Stimulated activated effector memory CD8-positive, alpha-beta T cell treated with anti-CD3 and anti-CD28 coated beads, Interleukin-12 subunit alpha, Interleukin-12 subunit beta, amount 100 ng/mL, for 72 hours (primary cell): ENCODE measurements at regions not wholly inside any gene's neighbourhood (a gene's known extent, or its start where the extent isn't known, plus 50 kb on each side); places are given as distances from the start of the nearest gene placed in this dataset.

Source experiments
- ATAC-seq: fragments of 150-1000 bp; cut with Tn5 transposase; 2 replicates; pipeline ENCODE4 v1.10.0; 2021
- DNase-seq, 2 donors: peaks; one replicate each; pipeline ENCODE4 v3.0.0; 2021 to 2022; ENCODE audit warnings: low spot score in 2 of 2
- H3K27ac Mint-ChIP-seq: one replicate; pipeline ENCODE4 v1.8.0; 2022; ENCODE audit warnings: mild to moderate bottlenecking, mixed read lengths
- H3K36me3 Mint-ChIP-seq: one replicate; pipeline ENCODE4 v1.8.0; 2022; ENCODE audit warnings: mild to moderate bottlenecking, mixed read lengths
- H3K4me1 Mint-ChIP-seq: one replicate; pipeline ENCODE4 v1.8.0; 2022; ENCODE audit warnings: mixed read lengths
- H3K4me3 Mint-ChIP-seq: one replicate; pipeline ENCODE4 v1.8.0; 2022; ENCODE audit warnings: mild to moderate bottlenecking, mixed read lengths
- H3K9me3 Mint-ChIP-seq: one replicate; pipeline ENCODE4 v1.8.0; 2022; ENCODE audit warnings: mixed read lengths

DNA sequence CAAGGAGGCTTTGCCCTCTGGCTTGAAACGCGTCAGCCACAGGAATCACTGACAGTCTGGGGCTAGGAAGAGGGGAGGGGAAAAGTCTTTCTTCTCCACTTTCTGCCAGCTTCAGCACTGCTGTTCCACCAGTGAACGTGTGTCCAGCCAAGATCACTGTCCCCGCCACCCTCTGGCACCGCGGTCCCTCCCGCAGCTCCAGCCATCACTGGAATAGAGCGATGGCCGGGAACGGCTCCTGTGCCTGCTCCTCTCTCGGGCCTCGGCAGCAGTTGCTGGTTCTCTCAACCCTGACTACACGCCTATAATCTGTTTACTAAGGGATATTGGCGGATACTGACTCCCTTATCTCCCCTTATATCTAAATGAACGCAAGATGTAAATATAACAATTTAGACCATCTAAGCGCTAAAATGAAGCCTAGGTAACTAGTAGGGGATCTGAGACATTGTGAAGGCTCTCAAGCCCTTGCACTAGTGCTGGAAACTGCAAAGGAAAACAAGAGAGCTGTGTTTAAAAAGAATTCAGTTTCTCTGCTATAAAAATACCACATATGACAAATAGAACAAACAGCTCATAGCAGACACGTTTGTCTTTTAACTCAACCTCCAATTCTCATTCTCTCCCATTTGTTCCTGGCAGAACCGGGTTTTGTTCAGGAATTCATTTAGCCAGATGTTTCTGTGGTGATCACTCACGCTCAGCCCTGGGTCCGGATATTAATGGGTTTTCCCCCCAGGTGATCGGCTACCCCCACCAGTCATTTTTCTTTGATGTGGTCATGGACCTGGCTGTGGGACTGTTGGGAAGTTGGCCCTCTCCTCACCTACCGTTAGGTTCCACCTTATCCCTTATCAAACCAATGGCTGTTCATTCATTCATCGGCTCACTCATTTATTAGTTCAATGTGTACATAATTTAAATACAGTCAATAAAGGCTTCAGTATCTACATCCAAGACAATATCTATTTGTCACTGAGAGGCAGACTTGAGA is 149.8 kb downstream of the MED10 start:
- Mint-ChIP-seq H3K4me3 (no peak overlapping the region), H3K9me3 (no peaks in the 10 kb centered on the region), H3K36me3 (no peaks in the 10 kb centered on the region), H3K4me1 (no peaks in the 10 kb centered on the region), H3K27ac (no peak overlapping the region)
- DNase-seq (no peak), ATAC-seq (no peak)

DNA sequence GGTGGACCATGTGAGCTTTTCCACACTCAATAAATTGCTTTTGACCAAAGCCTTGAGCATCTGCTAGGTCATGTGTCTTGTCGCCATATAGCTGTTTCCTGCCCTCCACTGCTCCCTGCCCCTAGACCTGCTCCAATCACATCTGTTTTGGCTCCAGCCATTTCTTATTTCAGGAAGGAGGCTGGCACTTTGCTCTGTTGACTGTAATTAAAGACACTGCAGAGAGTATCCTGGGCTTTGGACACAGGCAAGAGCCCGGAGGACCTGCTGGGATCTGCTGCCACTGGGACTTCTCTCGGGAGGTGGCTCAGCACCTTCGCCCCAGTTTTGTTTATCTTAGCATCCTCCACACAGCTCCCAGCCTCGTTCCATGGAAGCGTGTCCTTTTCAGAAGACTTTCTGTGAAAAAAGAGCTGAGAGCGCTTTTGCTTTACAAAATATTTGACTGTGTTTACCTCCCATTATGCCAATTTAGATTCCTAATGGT is 153.2 kb downstream of the MED10 start:
- Mint-ChIP-seq H3K27ac (no peak overlapping the region), H3K36me3 (no peaks in the 10 kb centered on the region), H3K4me1 (no peaks in the 10 kb centered on the region), H3K9me3 (no peaks in the 10 kb centered on the region), H3K4me3 (no peak overlapping the region)
- ATAC-seq (no peak), DNase-seq (no peak)

DNA sequence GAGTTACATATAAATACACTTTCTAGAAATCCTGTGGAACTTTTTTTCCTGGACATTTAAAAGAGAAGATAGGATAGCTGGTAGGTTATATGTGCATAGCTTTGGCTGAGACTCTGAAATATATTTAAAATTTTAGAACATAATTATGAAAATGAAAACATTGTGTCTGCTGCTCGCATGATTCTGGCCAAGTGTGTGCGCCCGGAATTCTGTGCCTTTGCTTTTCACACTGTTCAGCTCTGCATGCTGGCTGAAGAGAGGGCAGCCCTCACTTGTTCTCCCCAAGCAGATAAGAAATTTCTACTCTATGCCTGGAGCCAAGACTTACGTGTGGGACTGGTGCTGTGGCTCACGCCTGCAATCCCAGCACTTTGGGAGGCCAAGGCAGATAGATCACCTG is 153.9 kb downstream of the MED10 start:
- no peak for DNase-seq
- Mint-ChIP-seq H3K36me3 (no peaks in the 10 kb centered on the region), H3K9me3 (no peaks in the 10 kb centered on the region), H3K4me1 (no peaks in the 10 kb centered on the region), H3K4me3 (no peak overlapping the region), H3K27ac (no peak overlapping the region)
- ATAC-seq, result no peak

DNA sequence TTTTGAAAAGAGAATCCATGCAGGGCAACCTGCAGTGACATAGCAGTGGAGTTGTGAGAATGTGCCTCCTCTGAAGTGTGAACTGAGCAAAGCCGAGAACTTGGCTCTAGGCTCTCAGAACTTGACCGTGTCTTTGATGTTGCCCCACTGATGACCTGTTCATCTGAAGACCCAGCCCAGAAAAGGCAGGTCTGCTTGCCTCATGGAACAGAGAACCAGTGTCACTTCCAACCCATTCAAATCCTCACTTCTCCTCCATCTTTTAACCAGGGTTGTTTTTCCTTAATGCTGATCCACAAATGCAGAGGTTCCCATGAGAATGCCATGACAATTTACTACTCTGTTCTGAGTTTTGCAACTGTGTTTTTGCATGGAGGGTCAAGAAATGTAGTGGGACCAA is 155.4 kb downstream of the MED10 start:
- Mint-ChIP-seq H3K27ac (no peak overlapping the region), H3K9me3 (no peaks in the 10 kb centered on the region), H3K36me3 (no peaks in the 10 kb centered on the region), H3K4me3 (no peak overlapping the region), H3K4me1 (no peaks in the 10 kb centered on the region)
- ATAC-seq (no peak), DNase-seq (no peak)

DNA sequence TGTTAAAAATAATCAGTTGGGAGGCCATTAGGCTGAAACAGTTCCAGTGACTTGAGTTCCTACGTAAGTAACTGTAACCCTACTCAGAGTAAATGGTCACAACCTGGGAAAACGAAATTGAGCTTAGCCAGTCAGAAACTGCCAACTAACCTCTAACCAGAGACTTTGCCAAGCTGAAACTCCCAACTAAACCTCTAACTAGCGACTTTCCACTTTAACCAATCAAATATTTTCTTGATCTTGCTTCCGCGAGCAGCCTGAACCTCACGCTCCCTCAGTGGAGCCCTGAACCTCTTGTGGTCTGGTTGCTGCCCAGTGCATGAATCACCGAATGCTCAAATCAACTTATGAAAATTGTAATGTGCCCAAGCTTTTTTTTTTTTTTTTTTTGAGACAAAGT is 156.2 kb downstream of the MED10 start:
- H3K4me1 Mint-ChIP-seq, result no peaks in the 10 kb centered on the region
- DNase-seq (no peak), ATAC-seq (peak; percentile 38)
- no peaks in the 10 kb centered on the region for H3K9me3 Mint-ChIP-seq
- no peaks in the 10 kb centered on the region for H3K36me3 Mint-ChIP-seq
- H3K4me3 Mint-ChIP-seq, result no peak overlapping the region
- H3K27ac Mint-ChIP-seq, result no peak overlapping the region

DNA sequence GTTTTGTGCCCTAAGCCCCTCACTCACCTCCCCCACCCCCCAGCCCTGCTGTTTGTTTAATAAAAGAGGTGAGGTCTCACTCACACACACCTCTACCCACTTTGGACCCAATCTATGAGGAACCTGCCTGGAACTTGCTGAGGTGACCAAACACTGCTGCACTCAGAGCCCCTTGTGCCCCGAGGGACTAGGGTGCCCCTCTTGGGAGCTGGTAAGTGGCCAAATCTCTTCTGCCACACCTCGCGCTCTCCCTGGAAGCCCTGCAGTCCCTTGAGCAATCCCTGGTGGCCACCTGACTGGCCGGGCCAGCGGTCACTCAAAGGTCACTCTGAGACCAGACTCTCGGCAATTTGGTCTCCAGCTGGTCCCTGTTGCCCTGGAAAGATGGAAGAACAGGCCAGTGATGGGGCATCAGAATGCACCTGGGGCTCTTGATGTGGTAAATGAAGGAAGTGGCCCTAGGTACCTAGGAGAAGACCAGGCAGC is 157.2 kb downstream of the MED10 start:
- Mint-ChIP-seq H3K4me3 (no peak overlapping the region), H3K27ac (no peak overlapping the region), H3K36me3 (no peaks in the 10 kb centered on the region), H3K9me3 (no peaks in the 10 kb centered on the region), H3K4me1 (no peaks in the 10 kb centered on the region)
- ATAC-seq, result no peak
- DNase-seq, result no peak

DNA sequence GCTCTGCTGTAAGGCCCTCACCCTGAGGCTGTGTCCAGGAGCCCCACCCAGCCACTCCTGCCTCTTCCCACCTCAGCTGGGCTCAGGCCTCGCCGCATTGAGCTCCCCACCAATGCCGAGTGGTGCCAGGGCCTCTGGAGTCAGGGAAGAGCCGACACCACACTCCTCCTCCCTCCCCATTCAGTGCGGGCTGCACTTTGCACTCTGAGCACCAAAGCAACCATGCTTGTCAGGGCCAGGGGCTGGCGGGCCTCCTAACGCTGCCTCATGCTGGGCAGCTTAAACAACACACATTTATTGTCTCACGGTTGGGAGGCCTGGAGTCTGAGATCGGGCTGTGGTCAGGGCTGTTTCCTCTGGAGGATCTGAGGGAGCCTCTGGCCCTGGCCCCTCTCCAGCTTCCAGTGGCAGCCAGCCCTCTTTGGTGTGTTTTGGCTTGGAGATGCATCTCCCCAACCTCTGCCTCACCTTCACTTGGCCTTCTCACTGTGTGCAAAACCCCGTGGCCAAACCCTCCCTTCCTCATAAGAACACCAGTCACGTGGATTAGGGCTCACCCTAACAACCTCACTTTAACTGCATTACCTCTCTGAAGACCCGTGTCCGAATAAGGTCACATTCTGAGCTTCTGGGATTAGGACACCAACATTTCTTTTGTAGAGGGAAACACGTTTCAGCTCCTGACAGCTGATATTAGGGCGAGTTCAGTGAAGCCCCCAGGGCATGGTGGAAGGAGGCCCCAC is 157.8 kb downstream of the MED10 start:
- ATAC-seq, result no peak
- H3K27ac Mint-ChIP-seq, result no peak overlapping the region
- no peaks in the 10 kb centered on the region for H3K9me3 Mint-ChIP-seq
- H3K4me3 Mint-ChIP-seq, result no peak overlapping the region
- no peaks in the 10 kb centered on the region for H3K36me3 Mint-ChIP-seq
- DNase-seq, result no peak
- H3K4me1 Mint-ChIP-seq, result no peaks in the 10 kb centered on the region

DNA sequence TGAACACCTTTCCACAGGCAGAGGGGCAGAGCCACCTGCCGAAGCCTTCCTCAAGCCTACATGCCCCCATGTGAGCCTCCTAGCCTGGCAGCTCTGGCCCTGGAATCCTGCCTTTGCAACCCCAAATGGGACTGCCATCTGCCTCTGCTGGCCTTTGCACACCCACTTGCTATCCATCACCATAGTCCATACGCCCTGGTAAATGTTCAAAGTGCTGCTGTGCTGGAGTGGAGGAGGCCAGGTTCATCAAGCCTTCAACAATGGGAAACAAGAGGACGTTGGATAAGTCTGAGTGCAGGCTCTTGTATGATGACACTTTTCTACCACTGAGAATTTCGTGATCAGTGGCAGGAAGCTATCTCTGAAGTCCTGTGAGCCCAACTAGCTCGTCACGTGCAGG is 159.8 kb downstream of the MED10 start:
- H3K27ac Mint-ChIP-seq, result no peak overlapping the region
- no peak overlapping the region for H3K4me3 Mint-ChIP-seq
- ATAC-seq (no peak), DNase-seq (no peak)
- no peaks in the 10 kb centered on the region for H3K9me3 Mint-ChIP-seq
- H3K36me3 Mint-ChIP-seq, result no peaks in the 10 kb centered on the region
- H3K4me1 Mint-ChIP-seq, result no peaks in the 10 kb centered on the region

DNA sequence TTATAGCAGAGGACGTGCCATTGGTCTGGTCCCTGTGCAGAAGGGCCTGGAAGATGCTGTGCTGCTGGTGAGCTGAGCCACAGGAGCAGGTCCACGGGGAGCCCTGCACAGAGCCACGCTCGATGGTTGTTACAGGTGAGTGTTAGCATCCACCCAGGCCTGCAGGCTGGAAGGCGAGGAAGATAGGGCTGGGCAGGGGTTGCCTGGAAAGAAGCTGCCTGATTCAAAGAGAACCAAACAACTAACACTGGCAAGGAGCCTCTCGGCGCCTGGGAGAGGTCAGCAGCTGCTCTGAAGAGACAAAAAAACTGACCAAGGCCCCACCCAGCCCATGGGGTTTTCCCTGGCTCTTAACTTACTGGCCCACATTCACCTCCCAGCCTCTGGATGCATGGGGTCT is 160.2 kb downstream of the MED10 start:
- Mint-ChIP-seq H3K27ac (no peak overlapping the region), H3K4me1 (no peaks in the 10 kb centered on the region), H3K36me3 (no peaks in the 10 kb centered on the region), H3K9me3 (no peaks in the 10 kb centered on the region), H3K4me3 (no peak overlapping the region)
- ATAC-seq (no peak), DNase-seq (no peak)

DNA sequence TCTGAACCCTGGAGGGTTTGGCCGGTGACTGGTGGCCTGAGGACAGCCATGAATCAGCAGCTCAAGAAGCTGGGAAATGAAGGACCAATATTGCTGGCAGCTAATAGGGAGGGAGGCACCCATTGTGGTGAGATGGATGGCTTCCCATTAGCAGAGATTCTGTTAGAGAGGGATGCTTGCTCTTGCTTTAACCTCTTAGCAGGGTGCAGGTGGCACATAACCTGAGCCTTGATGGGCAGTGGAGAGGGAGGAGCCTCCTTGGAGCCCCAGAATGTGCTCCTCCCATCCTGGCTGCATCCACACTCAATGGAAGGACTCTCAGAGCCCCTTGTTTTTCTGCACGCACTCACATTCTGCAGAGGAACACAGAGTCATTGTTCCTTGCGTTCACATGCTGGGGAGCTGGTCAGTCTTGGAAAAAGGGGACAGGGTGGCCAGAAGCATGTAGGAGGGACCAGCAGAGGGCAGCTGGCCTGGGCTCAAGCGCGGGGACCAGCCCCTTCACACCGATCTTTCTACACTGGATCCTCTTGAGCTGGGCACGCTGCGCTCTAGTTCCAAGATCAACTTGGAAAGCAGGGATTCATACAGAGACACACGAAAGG is 161.8 kb downstream of the MED10 start:
- peaks cover 4% of the 10 kb centered on the region for H3K9me3 Mint-ChIP-seq
- H3K36me3 Mint-ChIP-seq, result no peaks in the 10 kb centered on the region
- H3K4me3 Mint-ChIP-seq, result no peak overlapping the region
- no peaks in the 10 kb centered on the region for H3K4me1 Mint-ChIP-seq
- DNase-seq (no peak), ATAC-seq (no peak)
- H3K27ac Mint-ChIP-seq, result no peak overlapping the region

DNA sequence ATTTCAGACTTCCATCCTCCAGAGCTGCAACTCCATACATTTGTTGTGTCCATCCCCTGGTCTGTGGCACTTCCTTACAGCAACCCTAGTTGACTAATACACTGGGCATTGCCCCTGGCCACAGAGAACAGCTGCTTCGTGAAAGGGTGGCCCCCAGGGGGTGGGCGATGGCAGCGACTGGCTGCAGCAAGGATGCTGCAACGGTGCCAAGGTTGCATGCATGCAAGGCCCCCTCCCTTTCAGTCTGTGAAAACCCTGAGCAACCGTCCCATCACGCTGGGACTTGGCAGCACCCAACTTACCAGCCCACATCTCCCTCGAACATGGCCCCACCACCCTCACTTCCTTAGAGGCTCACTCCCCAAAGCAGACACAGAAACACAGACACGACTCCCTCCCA is 162.5 kb downstream of the MED10 start:
- Mint-ChIP-seq H3K27ac (no peak overlapping the region), H3K9me3 (peaks cover 4% of the 10 kb centered on the region), H3K36me3 (no peaks in the 10 kb centered on the region), H3K4me3 (no peak overlapping the region), H3K4me1 (no peaks in the 10 kb centered on the region)
- no peak for ATAC-seq
- DNase-seq, result no peak

DNA sequence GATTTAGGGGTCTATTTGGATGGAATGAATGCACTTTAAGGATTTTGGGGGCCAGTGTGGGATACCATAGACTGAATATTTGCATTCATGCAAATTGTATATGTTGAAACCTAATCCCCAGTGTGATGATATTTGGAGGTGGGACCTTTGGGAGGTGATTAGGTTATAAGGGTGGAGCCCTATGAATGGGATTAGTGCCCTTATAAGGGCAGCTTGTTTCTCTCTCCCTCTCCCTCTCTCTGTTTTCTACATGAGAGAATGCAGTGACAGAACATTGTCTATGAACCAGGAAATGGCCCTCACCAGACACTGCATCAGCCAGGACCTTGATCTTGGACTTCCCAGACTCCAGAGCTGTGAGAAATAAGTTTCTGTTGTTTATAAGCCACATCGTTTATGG is 166.1 kb downstream of the MED10 start:
- no peak for ATAC-seq
- Mint-ChIP-seq H3K4me1 (no peaks in the 10 kb centered on the region), H3K4me3 (no peak overlapping the region), H3K27ac (no peak overlapping the region), H3K36me3 (no peaks in the 10 kb centered on the region), H3K9me3 (peaks cover 7% of the 10 kb centered on the region)
- no peak for DNase-seq

DNA sequence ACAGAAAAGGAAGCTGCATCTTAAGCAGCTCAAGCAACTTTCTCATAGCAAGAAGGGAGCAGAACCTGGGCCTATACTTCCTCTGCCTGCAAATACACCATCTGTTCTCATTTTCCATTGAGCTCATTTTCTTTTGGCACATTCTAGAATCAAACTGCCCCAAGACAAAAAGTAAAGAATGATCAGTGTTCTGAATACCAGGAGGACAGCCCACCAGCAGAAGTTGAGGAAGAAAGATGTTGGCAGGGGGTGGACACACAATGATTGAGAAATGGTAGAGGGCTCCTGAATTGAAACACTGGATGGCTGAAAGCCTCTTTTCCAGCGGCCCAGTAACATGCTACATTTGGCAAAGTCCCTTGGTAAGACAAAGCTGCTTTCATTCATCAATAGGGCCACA is 171.8 kb downstream of the MED10 start:
- Mint-ChIP-seq H3K4me1 (no peaks in the 10 kb centered on the region), H3K4me3 (no peak overlapping the region), H3K9me3 (peaks cover 3% of the 10 kb centered on the region), H3K36me3 (no peaks in the 10 kb centered on the region), H3K27ac (no peak overlapping the region)
- ATAC-seq, result no peak
- no peak for DNase-seq

DNA sequence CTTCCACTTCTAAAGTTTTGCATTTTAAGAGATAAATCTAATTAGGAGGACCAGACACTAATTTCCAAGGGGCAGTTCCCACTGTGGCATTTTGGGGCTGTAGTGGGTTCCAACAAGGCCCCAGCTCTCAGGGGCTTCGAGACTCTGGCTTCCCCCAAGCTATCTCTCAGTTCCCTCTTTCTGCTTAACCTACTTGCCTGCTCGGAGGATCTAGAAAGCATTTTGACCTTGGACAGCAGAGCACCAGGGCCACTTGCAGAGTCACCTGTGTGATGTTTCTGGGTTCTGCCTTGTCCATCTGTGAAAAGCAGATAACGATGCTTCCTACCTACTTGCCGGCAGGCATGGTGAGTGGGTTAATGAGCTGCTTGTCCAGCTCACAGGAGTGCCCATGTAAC is 175.4 kb downstream of the MED10 start:
- no peaks in the 10 kb centered on the region for H3K36me3 Mint-ChIP-seq
- H3K4me3 Mint-ChIP-seq, result no peak overlapping the region
- DNase-seq (no peak), ATAC-seq (no peak)
- no peak overlapping the region for H3K27ac Mint-ChIP-seq
- no peaks in the 10 kb centered on the region for H3K9me3 Mint-ChIP-seq
- no peaks in the 10 kb centered on the region for H3K4me1 Mint-ChIP-seq

DNA sequence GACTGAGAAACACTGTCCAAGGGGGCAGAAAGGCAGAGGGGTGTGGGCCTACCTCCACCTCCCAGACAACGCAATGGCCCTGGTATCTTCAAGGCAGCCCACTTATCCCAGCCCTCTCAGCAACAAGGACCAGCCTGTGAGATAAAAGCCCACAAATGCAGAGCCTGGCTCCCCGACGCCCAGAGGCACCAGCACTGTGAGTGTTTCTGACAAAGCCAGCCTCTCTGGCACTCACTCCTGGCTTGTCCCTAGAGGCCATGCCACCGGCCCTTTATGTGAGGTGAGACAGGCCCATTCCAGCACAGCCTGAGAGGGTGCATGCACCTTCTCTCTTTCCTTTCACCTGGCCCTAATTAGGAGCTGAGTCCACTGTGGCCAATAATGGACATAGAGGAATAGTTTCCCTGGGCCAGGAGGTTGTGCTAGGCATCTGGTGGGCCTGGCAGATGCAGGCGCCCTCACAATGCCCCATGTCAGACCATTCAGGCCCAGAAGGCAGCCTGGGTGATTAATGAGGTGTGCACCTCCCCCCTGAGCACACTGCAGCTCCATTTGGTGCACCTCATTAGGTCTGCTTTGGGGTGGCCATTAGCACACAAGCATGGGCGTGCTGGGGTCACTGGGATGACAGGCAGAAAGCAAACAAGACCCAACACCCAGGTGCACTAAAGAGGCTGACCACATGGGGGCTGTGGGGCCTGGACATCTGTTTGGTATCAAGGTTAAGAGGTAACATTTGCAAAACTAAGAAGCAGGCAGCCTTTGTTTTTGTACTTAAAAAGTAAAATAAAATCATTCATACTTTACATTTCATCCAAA is 176.0 kb downstream of the MED10 start:
- no peak for ATAC-seq
- no peak for DNase-seq
- peaks cover 3% of the 10 kb centered on the region for H3K4me1 Mint-ChIP-seq
- no peak overlapping the region for H3K4me3 Mint-ChIP-seq
- H3K36me3 Mint-ChIP-seq, result no peaks in the 10 kb centered on the region
- H3K9me3 Mint-ChIP-seq, result no peaks in the 10 kb centered on the region
- no peak overlapping the region for H3K27ac Mint-ChIP-seq
